ENCODE measurements at regions not wholly inside any gene's neighbourhood (a gene's known extent, or its start where the extent isn't known, plus 50 kb on each side); places are given as distances from the start of the nearest gene placed in this dataset.

DNA sequence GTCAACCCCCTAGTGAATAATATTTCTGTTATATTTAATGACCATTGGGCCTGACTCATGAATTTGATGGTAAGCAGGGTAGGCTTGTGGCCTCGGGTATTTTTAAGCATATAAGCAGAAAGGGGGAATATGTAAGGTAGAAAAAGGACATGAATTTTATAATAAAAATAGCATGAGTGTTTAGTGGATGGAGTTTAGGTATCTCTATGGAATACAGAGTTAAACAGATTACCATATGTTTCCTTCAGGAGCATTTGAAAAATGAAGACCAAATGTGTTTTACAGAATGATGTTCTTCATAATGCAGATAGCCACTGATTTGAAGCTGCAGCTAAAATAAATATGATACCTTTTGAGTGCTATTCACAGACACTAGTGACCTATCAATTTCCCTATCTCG is 191.7 kb upstream of the TSHZ2 start:
- in situ Hi-C loops (cut with MboI): no loop called here
- FAIRE-seq: no peak
- no peak for ATAC-seq
- no peaks in the 10 kb centered on the region for H3K4me1 ChIP-seq (ENCODE audit: control insufficient read depth, insufficient read depth, low read length)
- ChIA-PET CTCF (no interaction called here), RAD21 (ENCODE audit: unreplicated experiment) (no interaction called here), POLR2A (no interaction called here), SMC1A (ENCODE audit: uncharacterized antibody, unreplicated experiment) (no interaction called here)
- no peaks in the 10 kb centered on the region for H3K79me2 ChIP-seq (ENCODE audit: control insufficient read depth, insufficient read depth, low read length)
- BruUV-seq (replicated peaks): no TSS peak
- no peak overlapping the region for H3K4me2 ChIP-seq (ENCODE audit: control insufficient read depth, insufficient read depth)
- H2AFZ ChIP-seq (ENCODE audit: control insufficient read depth, low read depth, low read length): no peak overlapping the region
- H3K27ac ChIP-seq (ENCODE audit: control insufficient read depth, insufficient read depth): no peak overlapping the region
- no peak overlapping the region for H3K9ac ChIP-seq (ENCODE audit: control insufficient read depth, insufficient read depth, low read length)
- intact Hi-C loops (cut with micrococcal nuclease; ENCODE audit: unreplicated experiment): no loop called here
- H3K9me3 ChIP-seq (replicated peaks; ENCODE audit: control insufficient read depth, insufficient read depth, low read length): no peaks in the 10 kb centered on the region; the same call in 2 of the 3 replicates
- no peaks in the 10 kb centered on the region for H4K20me1 ChIP-seq (ENCODE audit: control insufficient read depth, insufficient read depth)
- no peaks in the 10 kb centered on the region for H3K27me3 ChIP-seq (replicated peaks in 1 of 2; ENCODE audit: control insufficient read depth in 2 of 2, insufficient read depth in 2 of 2, low read length in 1 of 2)
- no peaks in the 10 kb centered on the region for H3K36me3 ChIP-seq (ENCODE audit: control insufficient read depth in 2 of 2, insufficient read depth in 2 of 2, low read length in 1 of 2)
- TF ChIP-seq, protein P1, sequence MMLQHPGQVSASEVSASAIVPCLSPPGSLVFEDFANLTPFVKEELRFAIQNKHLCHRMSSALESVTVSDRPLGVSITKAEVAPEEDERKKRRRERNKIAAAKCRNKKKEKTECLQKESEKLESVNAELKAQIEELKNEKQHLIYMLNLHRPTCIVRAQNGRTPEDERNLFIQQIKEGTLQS (IDR thresholded peaks at IDR 0.05; ENCODE audit: borderline replicate concordance, extremely low read depth, low read depth, low read length): no peak
- TF ChIP-seq NFYB (IDR thresholded peaks at IDR 0.05; ENCODE audit: insufficient read depth, low read depth, low read length): no peak
- no peak for TF ChIP-seq CREM (IDR thresholded peaks at IDR 0.05; ENCODE audit: low read depth)
- no peak for TF ChIP-seq SREBF2 (IDR thresholded peaks at IDR 0.05; ENCODE audit: low read length)
- TF ChIP-seq YBX1 (IDR thresholded peaks at IDR 0.05): no peak
- no peak for TF ChIP-seq TARDBP (IDR thresholded peaks at IDR 0.05; ENCODE audit: borderline replicate concordance)
- no peak for TF ChIP-seq ZSCAN29 (IDR thresholded peaks at IDR 0.05)
- TF ChIP-seq NBN (IDR thresholded peaks at IDR 0.05): no peak
- no peak for TF ChIP-seq MEF2B (IDR thresholded peaks at IDR 0.05; ENCODE audit: partially characterized antibody, poor library complexity, severe bottlenecking)
- TF ChIP-seq SMARCA5 (IDR thresholded peaks at IDR 0.05): no peak
- TF ChIP-seq SUZ12 (IDR thresholded peaks at IDR 0.05; ENCODE audit: unreplicated experiment): no peak
- TF ChIP-seq ZNF274 (IDR thresholded peaks at IDR 0.05; ENCODE audit: insufficient read depth, insufficient read length): no peak
- no peak for TF ChIP-seq TCF12 (IDR thresholded peaks at IDR 0.05; ENCODE audit: low read depth, low read length)
- no peak for TF ChIP-seq ATF7 (IDR thresholded peaks at IDR 0.05; ENCODE audit: low read depth)
- 19% methylated on average over 2 of the region's 2 CpGs for WGBS (ENCODE audit: insufficient coverage, insufficient replicate concordance, low lambda C conversion rate, missing lambda C conversion rate)
- DNase-seq (ENCODE audit: low read depth, low spot score): no peak
- H3K4me3 ChIP-seq: no peak overlapping the region

All from GM12878 (cell line).